GM23338 (cell line): ENCODE measurements at regions not wholly inside any gene's neighbourhood (a gene's known extent, or its start where the extent isn't known, plus 50 kb on each side); places are given as distances from the start of the nearest gene placed in this dataset.

ENCODE experiments used
- ATAC-seq: fragments of 200-7000 bp; cut with Tn5 transposase; 3 replicates; pipeline ENCODE4 v1.9.1; 2020
- DNase-seq: peaks from one replicate; pipeline ENCODE4 v3.0.0-alpha.2; 2015; ENCODE audit warnings: low spot score
- H2AFZ ChIP-seq: fragments of 200-600 bp; sonication (generic); 2 replicates; pipeline ENCODE4 v1.8.0; 2016; ENCODE audit warnings: antibody characterized with exemption, mild to moderate bottlenecking, moderate library complexity
- H3F3A ChIP-seq: fragments of 200-600 bp; sonication (generic); replicated peaks from 2 replicates; pipeline ENCODE4 v1.8.0; 2017; ENCODE audit warnings: antibody characterized with exemption, mixed run types, low read depth
- H3K27ac ChIP-seq: fragments of 200-600 bp; sonication (generic); 2 replicates; pipeline ENCODE4 v1.6.1; 2016; ENCODE audit warnings: low read depth
- H3K27me3 ChIP-seq: fragments of 200-600 bp; sonication (generic); 2 replicates; pipeline ENCODE4 v1.8.0; 2016; ENCODE audit warnings: mild to moderate bottlenecking, mixed run types, moderate library complexity; ENCODE audit not compliant: insufficient read depth
- H3K36me3 ChIP-seq: fragments of 200-600 bp; sonication (generic); 2 replicates; pipeline ENCODE4 v1.8.0; 2016; ENCODE audit warnings: mild to moderate bottlenecking; ENCODE audit not compliant: insufficient read depth
- H3K4me1 ChIP-seq: fragments of 200-600 bp; sonication (generic); 2 replicates; pipeline ENCODE4 v1.8.0; 2016; ENCODE audit warnings: mild to moderate bottlenecking, moderate library complexity; ENCODE audit not compliant: insufficient read depth
- H3K4me2 ChIP-seq: fragments of 200-600 bp; sonication (generic); 2 replicates; pipeline ENCODE4 v1.7.1; 2017; ENCODE audit warnings: mixed run types
- H3K4me3 ChIP-seq: fragments of 200-600 bp; sonication (generic); 2 replicates; pipeline ENCODE4 v1.6.1; 2016; ENCODE audit warnings: mixed run types
- H3K79me2 ChIP-seq: fragments of 200-600 bp; sonication (generic); replicated peaks from 2 replicates; pipeline ENCODE4 v1.8.0; 2017; ENCODE audit warnings: mild to moderate bottlenecking; ENCODE audit not compliant: insufficient read depth
- H3K9me2 ChIP-seq: fragments of 200-600 bp; sonication (generic); 2 replicates; pipeline ENCODE4 v1.8.0; 2017; ENCODE audit not compliant: insufficient read depth
- H4K20me1 ChIP-seq: fragments of 200-600 bp; sonication (generic); replicated peaks from 2 replicates; pipeline ENCODE4 v1.8.0; 2017; ENCODE audit warnings: mild to moderate bottlenecking; ENCODE audit not compliant: insufficient read depth
- H3K27ac Mint-ChIP-seq: 2 replicates; pipeline ENCODE4 v1.8.0; 2020; ENCODE audit warnings: inconsistent platforms, mild to moderate bottlenecking, moderate library complexity, mixed read lengths
- H3K27me3 Mint-ChIP-seq: 3 replicates; pipeline ENCODE4 v1.8.0; 2022; ENCODE audit warnings: low read depth, mild to moderate bottlenecking, moderate library complexity, mixed read lengths, inconsistent platforms; ENCODE audit not compliant: insufficient read depth, poor library complexity
- H3K36me3 Mint-ChIP-seq: 3 replicates; pipeline ENCODE4 v1.8.0; 2021; ENCODE audit warnings: low read depth, mild to moderate bottlenecking, inconsistent platforms, moderate library complexity, mixed read lengths
- H3K4me1 Mint-ChIP-seq: 3 replicates; pipeline ENCODE4 v1.8.0; 2020; ENCODE audit warnings: mild to moderate bottlenecking, inconsistent platforms, mixed read lengths
- H3K4me3 Mint-ChIP-seq: 3 replicates; pipeline ENCODE4 v1.8.0; 2021; ENCODE audit warnings: moderate library complexity, mild to moderate bottlenecking, inconsistent platforms, mixed read lengths
- H3K9me3 Mint-ChIP-seq: 3 replicates; pipeline ENCODE4 v1.8.0; 2020; ENCODE audit warnings: moderate library complexity, mild to moderate bottlenecking, inconsistent platforms, mixed read lengths
- CREB1 ChIP-seq: fragments of 250-450 bp; sonication (Bioruptor Pico); IDR thresholded peaks from 2 replicates; pipeline ENCODE4 v1.5.0; 2020; ENCODE audit warnings: low read depth, mild to moderate bottlenecking, moderate library complexity
- CTCF ChIP-seq, 2 experiments: fragments of 200-600 bp in 1 of 2; sonication (generic) in 1 of 2; conservative IDR thresholded peaks; 2 replicates each; pipeline versions ENCODE4 v1.5.1 to v1.6.1; 2016 to 2017; ENCODE audit warnings: antibody characterized with exemption in 2 of 2, low read depth in 2 of 2, mild to moderate bottlenecking in 2 of 2, moderate library complexity in 1 of 2
- EZH2 ChIP-seq: fragments of 200-600 bp; sonication (generic); IDR thresholded peaks from one replicate; pipeline ENCODE4 v1.8.0; 2017; ENCODE audit warnings: antibody characterized with exemption, mild to moderate bottlenecking, low read depth; ENCODE audit not compliant: unreplicated experiment
- EZH2phosphoT487 ChIP-seq: fragments of 200-600 bp; sonication (generic); IDR thresholded peaks from one replicate; pipeline ENCODE4 v1.8.1; 2018; ENCODE audit warnings: antibody characterized with exemption; ENCODE audit not compliant: unreplicated experiment
- NANOG ChIP-seq: IDR thresholded peaks from 2 replicates; pipeline ENCODE4 v1.6.1; 2016; ENCODE audit warnings: antibody characterized with exemption, borderline replicate concordance
- POLR2AphosphoS5 ChIP-seq: IDR thresholded peaks from 2 replicates; pipeline ENCODE4 v1.6.1; 2016; ENCODE audit warnings: antibody characterized with exemption, low read depth
- REST ChIP-seq: IDR thresholded peaks from one replicate; pipeline ENCODE4 v1.6.1; 2018; ENCODE audit warnings: antibody characterized with exemption; ENCODE audit not compliant: unreplicated experiment
- STAT1 ChIP-seq: IDR thresholded peaks from one replicate; pipeline ENCODE4 v1.6.1; 2016; ENCODE audit warnings: antibody characterized with exemption; ENCODE audit not compliant: unreplicated experiment
- ZNF114 ChIP-seq: fragments of 250-450 bp; sonication (Bioruptor Pico); IDR thresholded peaks from 2 replicates; pipeline ENCODE4 v1.5.0; 2020; ENCODE audit warnings: mild to moderate bottlenecking, moderate library complexity
- ZNF462 ChIP-seq: fragments of 250-450 bp; sonication (Bioruptor Pico); IDR thresholded peaks from 2 replicates; pipeline ENCODE4 v1.5.0; 2020; ENCODE audit warnings: mild to moderate bottlenecking, moderate library complexity

- H3K4me1 ChIP-seq = no peaks in the 10 kb centered on the region; the same call in 1 of the 2 replicates
- H3K4me2 ChIP-seq = no peak overlapping the region
- H3K4me3 Mint-ChIP-seq = no peak overlapping the region
- ATAC-seq = no peak
- H3K27ac Mint-ChIP-seq = no peak overlapping the region
- H2AFZ ChIP-seq = no peak overlapping the region
- H3K36me3 ChIP-seq = no peaks in the 10 kb centered on the region
- no peaks in the 10 kb centered on the region for H4K20me1 ChIP-seq
- no peak overlapping the region for H3K27ac ChIP-seq
- peaks cover 8% of the 10 kb centered on the region for H3K4me1 Mint-ChIP-seq
- no peak overlapping the region for H3K4me3 ChIP-seq
- H3K36me3 Mint-ChIP-seq = no peaks in the 10 kb centered on the region
- H3K79me2 ChIP-seq = no peaks in the 10 kb centered on the region
- no peak for TF ChIP-seq CREB1 (CRISPR knock-in tag)
- TF ChIP-seq CTCF (conservative IDR thresholded peaks at IDR 0.05; ENCODE audit: low read depth in 2 of 2) = no peak
- TF ChIP-seq EZH2 = no peak
- TF ChIP-seq NANOG = no peak
- no peaks in the 10 kb centered on the region for H3K27me3 ChIP-seq
- H3K9me3 Mint-ChIP-seq = no peaks in the 10 kb centered on the region
- no peaks in the 10 kb centered on the region for H3K27me3 Mint-ChIP-seq
- DNase-seq = no peak
- H3F3A ChIP-seq = no peaks in the 10 kb centered on the region
- H3K9me2 ChIP-seq = peaks cover 4% of the 10 kb centered on the region; the same call in 1 of the 2 replicates
Observed at GRCh38 chr15:69718916-69719315, 266.3 kb downstream of the RPLP1 start.

GRCh38 chr15:69719527-69720240, 267.1 kb downstream of the RPLP1 start:
- no peak for DNase-seq
- no peak for TF ChIP-seq NANOG
- TF ChIP-seq ZNF462 (CRISPR knock-in tag) = no peak
- no peak for TF ChIP-seq REST
- no peak for TF ChIP-seq STAT1
- TF ChIP-seq EZH2phosphoT487 = no peak
- TF ChIP-seq POLR2AphosphoS5 = no peak
- no peak for TF ChIP-seq EZH2
- TF ChIP-seq ZNF114 (CRISPR knock-in tag) = no peak

More at GRCh38 chr15:69719527-69720240, 267.1 kb downstream of the RPLP1 start:
- Histone ChIP-seq H3K4me3 (no peak overlapping the region), H2AFZ (no peak overlapping the region), H3K27ac (no peak overlapping the region), H3K9me2 (peaks cover 4% of the 10 kb centered on the region; the same call in 1 of the 2 replicates), H3F3A (no peaks in the 10 kb centered on the region), H4K20me1 (no peaks in the 10 kb centered on the region), H3K36me3 (no peaks in the 10 kb centered on the region), H3K79me2 (no peaks in the 10 kb centered on the region), H3K4me2 (no peak overlapping the region), H3K27me3 (no peaks in the 10 kb centered on the region), H3K4me1 (no peaks in the 10 kb centered on the region; the same call in 1 of the 2 replicates)
- Mint-ChIP-seq H3K27ac (no peak overlapping the region), H3K4me3 (no peak overlapping the region), H3K36me3 (no peaks in the 10 kb centered on the region), H3K4me1 (peaks cover 8% of the 10 kb centered on the region), H3K9me3 (no peaks in the 10 kb centered on the region), H3K27me3 (peaks cover 1% of the 10 kb centered on the region)
- ATAC-seq = no peak
